Ascending aorta (tissue), 2 donors: ENCODE measurements at regions not wholly inside any gene's neighbourhood (a gene's known extent, or its start where the extent isn't known, plus 50 kb on each side); places are given as distances from the start of the nearest gene placed in this dataset.

ENCODE experiments used
- DNase-seq, 2 donors: peaks; one replicate each; pipeline ENCODE4 v3.0.0-alpha.2; 2019; ENCODE audit warnings: low spot score in 2 of 2
- H3K27ac ChIP-seq, 2 donors: fragments of 200-600 bp; sonication (generic); one replicate each; pipeline ENCODE4 v1.5.1; 2016 to 2017; ENCODE audit warnings: mild to moderate bottlenecking in 1 of 2
- H3K27me3 ChIP-seq: fragments of 200-600 bp; sonication (generic); one replicate; pipeline ENCODE4 v1.5.1; 2017
- H3K36me3 ChIP-seq, 2 donors: fragments of 200-600 bp; sonication (generic); one replicate each; pipeline ENCODE4 v1.5.1; 2016
- H3K4me1 ChIP-seq, 2 donors: fragments of 200-600 bp; sonication (generic); one replicate each; pipeline ENCODE4 v1.5.1; 2016 to 2017; ENCODE audit warnings: mild to moderate bottlenecking in 1 of 2
- H3K4me3 ChIP-seq, 2 donors: fragments of 200-600 bp; sonication (generic); one replicate each; pipeline ENCODE4 v1.5.1; 2016 to 2017; ENCODE audit warnings: mild to moderate bottlenecking in 1 of 2
- H3K9me3 ChIP-seq, 2 donors: fragments of 200-600 bp; sonication (generic); one replicate each; pipeline ENCODE4 v1.5.1; 2016
- intact Hi-C: fragments of 100-400 bp; cut with DNase I; formaldehyde crosslinking; loops from one replicate; pipeline ENCODE4 v1.15.1; 2023
- TF ChIP-seq, protein P1 (sequence below), 3 experiments: fragments of 200-600 bp in 2 of 3; fragments of 450-650 bp in 1 of 3; sonication (generic) in 2 of 3; IDR thresholded peaks; one replicate each; pipeline ENCODE4 v1.5.1; 2016 to 2019; ENCODE audit warnings: antibody characterized with exemption in 3 of 3, mild to moderate bottlenecking in 1 of 3, moderate library complexity in 1 of 3

DNA sequence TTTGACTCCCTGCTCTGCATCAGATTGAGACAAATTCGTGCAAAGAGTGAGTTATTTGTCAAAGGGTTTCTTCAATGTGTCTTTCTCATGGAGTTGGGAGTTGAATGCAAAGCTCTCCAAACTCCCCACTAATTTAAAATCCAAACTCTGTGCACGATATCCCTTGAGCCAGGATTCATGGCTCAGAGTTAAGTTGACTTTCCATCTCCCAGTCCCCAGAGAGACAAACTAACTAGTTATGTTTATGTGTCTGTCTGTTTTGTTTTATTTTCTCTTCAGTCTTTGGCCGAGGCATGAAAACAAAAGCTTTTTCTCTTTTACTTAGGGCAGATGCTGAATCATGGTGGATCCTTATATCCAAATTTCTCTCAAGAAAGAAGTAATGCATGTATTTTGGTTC is 570.0 kb upstream of the CDH5 start:
- intact Hi-C loops, result no loop called here
- no peaks in the 10 kb centered on the region for H3K4me1 ChIP-seq

DNA sequence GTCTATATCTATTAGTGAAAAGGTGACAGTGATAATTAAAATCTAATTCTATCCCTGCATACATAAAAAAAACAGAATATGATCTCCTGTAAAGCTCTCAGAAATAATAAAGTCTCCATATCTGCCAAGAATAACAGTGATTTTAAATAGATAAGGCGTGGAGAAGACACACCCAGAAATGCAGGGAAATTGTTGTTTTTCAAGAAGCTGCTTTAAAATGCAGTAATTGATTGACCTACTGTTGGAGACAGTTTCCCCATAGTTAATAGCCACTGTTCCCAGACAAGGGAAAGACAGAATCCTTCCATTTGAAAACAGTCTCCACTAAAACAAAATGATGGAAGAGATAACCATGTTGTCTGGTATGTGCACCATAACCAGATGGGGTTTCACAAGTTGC is 571.5 kb upstream of the CDH5 start:
- intact Hi-C loops, result no loop called here
- DNase-seq, result no peak
- TF ChIP-seq, protein P1, sequence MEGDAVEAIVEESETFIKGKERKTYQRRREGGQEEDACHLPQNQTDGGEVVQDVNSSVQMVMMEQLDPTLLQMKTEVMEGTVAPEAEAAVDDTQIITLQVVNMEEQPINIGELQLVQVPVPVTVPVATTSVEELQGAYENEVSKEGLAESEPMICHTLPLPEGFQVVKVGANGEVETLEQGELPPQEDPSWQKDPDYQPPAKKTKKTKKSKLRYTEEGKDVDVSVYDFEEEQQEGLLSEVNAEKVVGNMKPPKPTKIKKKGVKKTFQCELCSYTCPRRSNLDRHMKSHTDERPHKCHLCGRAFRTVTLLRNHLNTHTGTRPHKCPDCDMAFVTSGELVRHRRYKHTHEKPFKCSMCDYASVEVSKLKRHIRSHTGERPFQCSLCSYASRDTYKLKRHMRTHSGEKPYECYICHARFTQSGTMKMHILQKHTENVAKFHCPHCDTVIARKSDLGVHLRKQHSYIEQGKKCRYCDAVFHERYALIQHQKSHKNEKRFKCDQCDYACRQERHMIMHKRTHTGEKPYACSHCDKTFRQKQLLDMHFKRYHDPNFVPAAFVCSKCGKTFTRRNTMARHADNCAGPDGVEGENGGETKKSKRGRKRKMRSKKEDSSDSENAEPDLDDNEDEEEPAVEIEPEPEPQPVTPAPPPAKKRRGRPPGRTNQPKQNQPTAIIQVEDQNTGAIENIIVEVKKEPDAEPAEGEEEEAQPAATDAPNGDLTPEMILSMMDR (IDR thresholded peaks at IDR 0.05), result no peak
- no peak overlapping the region for H3K4me3 ChIP-seq
- no peaks in the 10 kb centered on the region for H3K9me3 ChIP-seq
- no peaks in the 10 kb centered on the region for H3K27me3 ChIP-seq
- no peaks in the 10 kb centered on the region for H3K4me1 ChIP-seq
- H3K36me3 ChIP-seq, result no peaks in the 10 kb centered on the region
- H3K27ac ChIP-seq, result no peak overlapping the region

More for the DNA sequence above, 570.0 kb upstream of the CDH5 start:
- TF ChIP-seq, protein P1 (IDR thresholded peaks at IDR 0.05), result no peak
- H3K27me3 ChIP-seq, result no peaks in the 10 kb centered on the region
- no peak for DNase-seq
- no peak overlapping the region for H3K4me3 ChIP-seq
- no peaks in the 10 kb centered on the region for H3K9me3 ChIP-seq
- no peaks in the 10 kb centered on the region for H3K36me3 ChIP-seq
- no peak overlapping the region for H3K27ac ChIP-seq

- intact Hi-C loops, result no loop called here
- H3K4me3 ChIP-seq, result no peak overlapping the region
- TF ChIP-seq, protein P1 (IDR thresholded peaks at IDR 0.05), result no peak
- H3K36me3 ChIP-seq, result no peaks in the 10 kb centered on the region
- H3K9me3 ChIP-seq, result no peaks in the 10 kb centered on the region
- H3K27ac ChIP-seq, result no peak overlapping the region
- DNase-seq, result no peak
- no peaks in the 10 kb centered on the region for H3K4me1 ChIP-seq
- H3K27me3 ChIP-seq, result no peaks in the 10 kb centered on the region
These were observed 572.7 kb upstream of the CDH5 start for GRCh38 chr16:65793781-65794180.

- Histone ChIP-seq H3K9me3 (no peaks in the 10 kb centered on the region), H3K27me3 (no peaks in the 10 kb centered on the region), H3K36me3 (no peaks in the 10 kb centered on the region), H3K4me1 (no peaks in the 10 kb centered on the region), H3K4me3 (no peak overlapping the region), H3K27ac (no peak overlapping the region)
- DNase-seq, result no peak
- TF ChIP-seq, protein P1 (IDR thresholded peaks at IDR 0.05), result no peak
- intact Hi-C loops, result no loop called here
These were observed 575.7 kb upstream of the CDH5 start for GRCh38 chr16:65790768-65791167.

GRCh38 chr16:65789161-65789945 is 577.1 kb upstream of the CDH5 start:
- no peak overlapping the region for H3K27ac ChIP-seq
- H3K4me1 ChIP-seq, result no peaks in the 10 kb centered on the region
- H3K9me3 ChIP-seq, result no peaks in the 10 kb centered on the region
- TF ChIP-seq, protein P1 (IDR thresholded peaks at IDR 0.05), result no peak
- intact Hi-C loops, result no loop called here
- no peak for DNase-seq
- H3K36me3 ChIP-seq, result no peaks in the 10 kb centered on the region
- H3K4me3 ChIP-seq, result no peak overlapping the region
- no peaks in the 10 kb centered on the region for H3K27me3 ChIP-seq
